Neuronal stem cell (in vitro differentiated cells): ENCODE measurements at regions not wholly inside any gene's neighbourhood (a gene's known extent, or its start where the extent isn't known, plus 50 kb on each side); places are given as distances from the start of the nearest gene placed in this dataset.

ENCODE experiments used
- DNase-seq: peaks from one replicate; pipeline ENCODE4 v3.0.0-alpha.2; 2013; ENCODE audit warnings: low spot score
- H2AFZ ChIP-seq: one replicate; pipeline ENCODE4 v1.6.1; 2013; ENCODE audit warnings: mild to moderate bottlenecking, low read length, inconsistent platforms
- H2AK5ac ChIP-seq: 2 replicates; pipeline ENCODE4 v1.6.1; 2013; ENCODE audit warnings: low read depth, mild to moderate bottlenecking, inconsistent platforms, low read length, moderate library complexity, mixed read lengths
- H2BK120ac ChIP-seq: 2 replicates; pipeline ENCODE4 v1.6.1; 2013; ENCODE audit warnings: low read depth, mild to moderate bottlenecking, inconsistent platforms, low read length, moderate library complexity, mixed read lengths
- H2BK12ac ChIP-seq: one replicate; pipeline ENCODE4 v1.6.1; 2013; ENCODE audit warnings: low read length, inconsistent platforms
- H2BK15ac ChIP-seq: 2 replicates; pipeline ENCODE4 v1.6.1; 2013; ENCODE audit warnings: mild to moderate bottlenecking, low read length, inconsistent platforms, mixed read lengths
- H2BK5ac ChIP-seq: one replicate; pipeline ENCODE4 v1.6.1; 2013; ENCODE audit warnings: inconsistent platforms, mild to moderate bottlenecking, low read length, moderate library complexity
- H3K14ac ChIP-seq: one replicate; pipeline ENCODE4 v1.6.1; 2013; ENCODE audit warnings: low read length, inconsistent platforms
- H3K18ac ChIP-seq: 2 replicates; pipeline ENCODE4 v1.6.1; 2013; ENCODE audit warnings: low read length, inconsistent platforms
- H3K23ac ChIP-seq: 2 replicates; pipeline ENCODE4 v1.6.1; 2013; ENCODE audit warnings: low read depth, mild to moderate bottlenecking, mixed read lengths, low read length, inconsistent platforms; ENCODE audit not compliant: poor library complexity
- H3K27ac ChIP-seq: replicated peaks from 3 replicates; pipeline ENCODE4 v1.5.1; 2013; ENCODE audit warnings: low read length, inconsistent platforms
- H3K27me3 ChIP-seq, 3 experiments: 2 replicates each; pipeline ENCODE4 v1.6.1; 2013; ENCODE audit warnings: low read length in 3 of 3, mild to moderate bottlenecking in 2 of 3, inconsistent platforms in 1 of 3, low read depth in 1 of 3, mixed read lengths in 1 of 3, moderate library complexity in 1 of 3; ENCODE audit not compliant: control insufficient read depth in 3 of 3, insufficient read depth in 3 of 3
- H3K36me3 ChIP-seq, 2 donors: replicated peaks in 1 of 2; 2 replicates each; pipeline ENCODE4 v1.6.1; 2013; ENCODE audit warnings: low read length in 2 of 2; ENCODE audit not compliant: control insufficient read depth in 2 of 2, insufficient read depth in 2 of 2
- H3K4ac ChIP-seq: 2 replicates; pipeline ENCODE4 v1.6.1; 2013; ENCODE audit warnings: inconsistent platforms, mild to moderate bottlenecking, low read length, moderate library complexity
- H3K4me1 ChIP-seq, 2 donors: 1 replicate in 1 of 2; 2 replicates in 1 of 2; pipeline ENCODE4 v1.6.1; 2013; ENCODE audit warnings: low read length in 2 of 2, low read depth in 1 of 2; ENCODE audit not compliant: control insufficient read depth in 2 of 2, insufficient read depth in 1 of 2
- H3K4me2 ChIP-seq: one replicate; pipeline ENCODE4 v1.6.1; 2013; ENCODE audit warnings: mild to moderate bottlenecking, low read length, inconsistent platforms; ENCODE audit not compliant: insufficient read depth, poor library complexity, severe bottlenecking
- H3K4me3 ChIP-seq, 2 donors: 2 replicates each; pipeline ENCODE4 v1.5.1; 2013; ENCODE audit warnings: low read length in 2 of 2, mild to moderate bottlenecking in 2 of 2, inconsistent platforms in 1 of 2, moderate library complexity in 1 of 2
- H3K79me1 ChIP-seq: one replicate; pipeline ENCODE4 v1.6.1; 2013; ENCODE audit warnings: low read depth, mild to moderate bottlenecking, inconsistent platforms, low read length, moderate library complexity
- H3K9ac ChIP-seq: one replicate; pipeline ENCODE4 v1.6.1; 2013; ENCODE audit warnings: mild to moderate bottlenecking, low read depth, low read length, inconsistent platforms; ENCODE audit not compliant: poor library complexity
- H3K9me3 ChIP-seq, 2 donors: replicated peaks in 1 of 2; 2 replicates each; pipeline versions ENCODE3 to v1.6.1; 2013; ENCODE audit warnings: low read length in 2 of 2, mild to moderate bottlenecking in 2 of 2, inconsistent platforms in 1 of 2, low read depth in 1 of 2, mixed read lengths in 1 of 2, moderate library complexity in 1 of 2; ENCODE audit not compliant: control insufficient read depth in 2 of 2, insufficient read depth in 1 of 2
- H4K8ac ChIP-seq: one replicate; pipeline ENCODE4 v1.6.1; 2013; ENCODE audit warnings: low read depth, mild to moderate bottlenecking, inconsistent platforms, low read length, moderate library complexity
- H4K91ac ChIP-seq: one replicate; pipeline ENCODE4 v1.6.1; 2013; ENCODE audit warnings: low read length, low read depth, mild to moderate bottlenecking, inconsistent platforms; ENCODE audit not compliant: poor library complexity
- WGBS, 2 donors: extraction: QIAGEN DNeasy Blood & Tissue Kit; methylation state at CpG; one replicate each; pipeline ENCODE4 v1.1.7; 2013; ENCODE audit warnings: missing lambda C conversion rate in 2 of 2, mixed read lengths in 1 of 2; ENCODE audit not compliant: insufficient read length in 2 of 2, insufficient replicate concordance in 1 of 2; ENCODE audit errors: extremely low coverage in 2 of 2; 5-methylcytosine and 5-hydroxymethylcytosine counted together

GRCh38 chr10:93222211-93222754 lies 148.6 kb downstream of the CYP26A1 start:
- no CpG with 5 or more reads among the region's 1 CpG for WGBS, 2 donors
- H3K18ac ChIP-seq = no peak overlapping the region
- DNase-seq = no peak

GRCh38 chr10:93222876-93223275 lies 149.2 kb downstream of the CYP26A1 start:
- H3K23ac ChIP-seq = no peak overlapping the region
- no peak for DNase-seq
- H2BK12ac ChIP-seq = no peak overlapping the region
- no peak overlapping the region for H2AFZ ChIP-seq
- H3K27me3 ChIP-seq = peaks cover 0 to 2% (median 0%) of the 10 kb centered on the region in 3 experiments
- H4K8ac ChIP-seq = no peak overlapping the region
- no peak overlapping the region for H2BK5ac ChIP-seq
- H3K4ac ChIP-seq = no peak overlapping the region
- H4K91ac ChIP-seq = no peak overlapping the region
- no peak overlapping the region for H3K4me3 ChIP-seq
- no peaks in the 10 kb centered on the region for H3K79me1 ChIP-seq
- no peak overlapping the region for H3K18ac ChIP-seq
- H2BK120ac ChIP-seq = no peak overlapping the region
- no peaks in the 10 kb centered on the region for H3K4me1 ChIP-seq
- H3K14ac ChIP-seq = no peak overlapping the region
- no peak overlapping the region for H3K9ac ChIP-seq
- no peaks in the 10 kb centered on the region for H3K36me3 ChIP-seq
- H3K27ac ChIP-seq = no peak overlapping the region
- H2AK5ac ChIP-seq = no peak overlapping the region
- no peak overlapping the region for H2BK15ac ChIP-seq
- no peak overlapping the region for H3K4me2 ChIP-seq
- H3K9me3 ChIP-seq = peaks cover 0 to 7% of the 10 kb centered on the region in 2 donors

More at GRCh38 chr10:93222211-93222754, 148.6 kb downstream of the CYP26A1 start:
- Histone ChIP-seq H2BK15ac (no peak overlapping the region), H4K8ac (no peak overlapping the region), H3K4ac (no peak overlapping the region), H2BK120ac (no peak overlapping the region), H3K27ac (no peak overlapping the region), H3K23ac (no peak overlapping the region), H2BK12ac (no peak overlapping the region), H4K91ac (no peak overlapping the region), H3K79me1 (no peaks in the 10 kb centered on the region), H3K9ac (no peak overlapping the region), H3K9me3 (peaks cover 0 to 7% of the 10 kb centered on the region in 2 donors), H3K14ac (no peak overlapping the region), H2AK5ac (no peak overlapping the region), H3K4me3 (no peak overlapping the region), H2BK5ac (no peak overlapping the region), H3K36me3 (no peaks in the 10 kb centered on the region), H3K27me3 (peaks cover 0 to 2% (median 0%) of the 10 kb centered on the region in 3 experiments), H3K4me2 (no peak overlapping the region), H3K4me1 (no peaks in the 10 kb centered on the region), H2AFZ (no peak overlapping the region)

GRCh38 chr10:93223336-93223735 lies 149.6 kb downstream of the CYP26A1 start:
- Histone ChIP-seq H2AK5ac (no peak overlapping the region), H3K4ac (no peak overlapping the region), H3K14ac (no peak overlapping the region), H3K9ac (no peak overlapping the region), H2BK5ac (no peak overlapping the region), H2BK15ac (no peak overlapping the region), H4K91ac (no peak overlapping the region), H2BK120ac (no peak overlapping the region), H2BK12ac (no peak overlapping the region), H2AFZ (no peak overlapping the region), H3K4me1 (no peaks in the 10 kb centered on the region), H3K4me3 (no peak overlapping the region), H3K36me3 (no peaks in the 10 kb centered on the region), H3K4me2 (no peak overlapping the region), H3K23ac (no peak overlapping the region), H3K18ac (no peak overlapping the region), H3K27ac (no peak overlapping the region), H3K79me1 (no peaks in the 10 kb centered on the region), H3K9me3 (peaks cover 0 to 7% of the 10 kb centered on the region in 2 donors), H4K8ac (no peak overlapping the region), H3K27me3 (peaks cover 0 to 2% (median 0%) of the 10 kb centered on the region in 3 experiments)
- WGBS, 2 donors = no CpG with 5 or more reads among the region's 3 CpGs
- DNase-seq = no peak

GRCh38 chr10:93224005-93224779 lies 150.5 kb downstream of the CYP26A1 start:
- Histone ChIP-seq H2BK120ac (no peak overlapping the region), H3K18ac (no peak overlapping the region), H3K9me3 (peaks cover 0 to 7% of the 10 kb centered on the region in 2 donors), H3K14ac (no peak overlapping the region), H3K4me2 (no peak overlapping the region), H2BK12ac (no peak overlapping the region), H3K4me1 (no peaks in the 10 kb centered on the region), H3K36me3 (no peaks in the 10 kb centered on the region), H3K9ac (no peak overlapping the region), H2BK5ac (no peak overlapping the region), H3K23ac (no peak overlapping the region), H2BK15ac (no peak overlapping the region), H2AK5ac (no peak overlapping the region), H4K8ac (no peak overlapping the region), H3K27me3 (peaks cover 0 to 2% (median 0%) of the 10 kb centered on the region in 3 experiments), H3K4ac (no peak overlapping the region), H3K79me1 (no peaks in the 10 kb centered on the region), H3K4me3 (peak overlapping the region in 1 of 2 donors; percentile 59), H2AFZ (no peak overlapping the region), H4K91ac (no peak overlapping the region), H3K27ac (no peak overlapping the region)
- no CpG with 5 or more reads among the region's 5 CpGs for WGBS, 2 donors
- DNase-seq = no peak
